Stimulated activated CD8-positive, alpha-beta memory T cell treated with anti-CD3 and anti-CD28 coated beads, Interleukin-7, amount 100 ng/mL, for 4 hours (primary cell): ENCODE measurements at regions not wholly inside any gene's neighbourhood (a gene's known extent, or its start where the extent isn't known, plus 50 kb on each side); places are given as distances from the start of the nearest gene placed in this dataset.

Source experiments
- DNase-seq, 2 donors: peaks; one replicate each; pipeline ENCODE4 v3.0.0-alpha.2; 2020; ENCODE audit warnings: low read depth in 2 of 2

DNA sequence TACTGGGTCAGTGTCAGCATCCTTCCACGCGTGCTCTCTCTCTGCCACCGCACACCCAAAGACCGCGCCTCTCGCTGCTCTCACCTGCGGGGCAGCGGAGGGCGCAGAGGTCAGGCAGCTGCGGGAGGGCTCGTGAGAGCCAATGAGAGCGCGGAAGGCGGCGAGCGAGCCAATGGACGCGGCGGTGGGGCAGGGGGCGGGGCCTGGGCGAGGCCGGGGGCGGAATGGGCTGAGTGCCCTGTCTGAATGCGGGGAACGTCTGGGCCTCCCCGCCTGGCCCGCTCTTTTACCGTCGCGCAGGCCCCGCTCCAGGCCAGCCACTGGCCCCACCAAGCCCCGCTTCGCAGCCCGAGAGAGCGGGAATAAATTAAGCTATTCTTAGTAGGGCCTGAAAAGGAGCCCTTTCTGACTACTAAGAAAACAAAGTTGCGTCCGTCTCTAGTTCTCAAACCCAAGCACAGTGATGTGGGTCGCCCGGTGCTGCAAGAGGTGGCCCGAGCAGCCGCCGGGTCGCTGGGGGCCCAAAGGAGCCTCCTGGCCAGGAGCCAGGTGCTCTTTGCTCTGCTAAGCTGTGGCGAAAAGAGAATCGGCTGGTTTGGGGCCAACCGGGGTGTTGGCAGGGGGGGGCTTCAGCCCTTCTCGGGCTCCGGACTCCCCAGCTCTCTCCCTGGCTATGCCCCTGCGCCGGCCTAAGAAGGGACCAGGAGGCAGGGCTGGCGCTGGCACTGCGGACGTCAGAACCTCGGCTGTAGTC is 81.1 kb upstream of the GLI2 start:
- no peak for DNase-seq

DNA sequence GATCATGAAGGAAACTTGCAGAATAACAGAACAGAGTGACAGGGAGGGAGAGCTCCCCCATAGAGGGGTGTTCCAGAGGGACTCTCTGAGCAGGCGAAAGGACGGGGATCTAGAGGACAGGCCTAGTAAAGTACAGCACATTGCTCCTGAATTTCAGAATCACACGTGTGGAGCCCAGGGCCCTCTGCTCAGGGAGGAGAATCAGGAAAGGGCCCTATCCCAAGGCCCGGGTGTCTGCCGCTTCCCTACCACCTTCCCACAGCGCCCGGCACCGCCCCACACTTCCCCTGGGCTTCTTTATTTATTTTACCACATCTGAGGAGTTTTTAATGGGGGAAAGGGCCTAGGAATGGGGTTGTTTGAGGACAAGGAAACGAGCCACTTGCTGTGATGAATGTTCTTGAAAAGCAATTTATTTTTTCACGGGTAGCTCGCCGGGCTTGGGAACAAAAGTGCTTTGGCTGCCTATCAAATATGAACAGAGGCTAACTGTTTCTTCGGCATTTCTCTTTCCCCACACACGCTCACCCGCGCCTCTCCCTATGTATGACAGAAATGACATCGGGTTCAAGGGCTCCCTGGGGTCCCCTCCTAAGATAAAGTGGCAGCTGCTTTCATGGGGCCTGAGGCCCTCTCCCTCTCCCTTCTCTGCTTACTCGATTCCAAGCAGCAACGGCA is 79.3 kb upstream of the GLI2 start:
- no peak for DNase-seq

DNA sequence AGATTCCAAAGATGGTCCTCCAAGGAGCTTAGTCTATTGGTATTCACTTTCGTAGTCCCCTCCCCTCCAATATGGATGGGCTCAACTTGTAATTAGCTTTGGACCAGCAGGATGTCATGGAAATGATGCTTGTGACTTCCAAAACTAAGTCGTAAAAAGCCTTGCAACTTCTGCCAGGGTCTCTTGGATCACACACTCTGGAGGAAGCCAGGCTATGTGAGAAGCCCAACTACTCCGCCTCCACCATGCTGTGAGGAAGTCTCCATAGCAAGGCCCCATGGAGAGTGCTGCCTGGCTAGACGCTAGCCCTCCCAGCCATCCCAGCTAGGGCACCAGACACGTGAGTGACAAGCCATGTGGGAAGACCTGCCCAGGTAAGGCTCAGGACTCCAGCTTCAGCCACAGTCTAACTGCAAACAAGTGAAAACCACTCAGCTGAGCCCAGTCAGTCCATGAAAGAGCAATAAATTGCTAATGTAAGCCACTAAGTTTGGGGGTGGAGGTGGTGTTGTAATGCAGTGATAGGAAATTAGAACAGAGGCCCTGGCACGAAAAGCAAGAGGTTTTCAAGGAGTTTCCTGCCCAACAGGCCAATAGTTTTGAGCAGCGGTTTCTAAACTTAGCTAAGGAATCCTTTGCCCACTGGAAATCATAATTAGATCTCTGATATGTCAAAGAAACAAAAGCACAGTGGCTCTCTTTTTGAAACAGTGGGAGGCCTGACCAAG is 77.5 kb upstream of the GLI2 start:
- DNase-seq: no peak

DNA sequence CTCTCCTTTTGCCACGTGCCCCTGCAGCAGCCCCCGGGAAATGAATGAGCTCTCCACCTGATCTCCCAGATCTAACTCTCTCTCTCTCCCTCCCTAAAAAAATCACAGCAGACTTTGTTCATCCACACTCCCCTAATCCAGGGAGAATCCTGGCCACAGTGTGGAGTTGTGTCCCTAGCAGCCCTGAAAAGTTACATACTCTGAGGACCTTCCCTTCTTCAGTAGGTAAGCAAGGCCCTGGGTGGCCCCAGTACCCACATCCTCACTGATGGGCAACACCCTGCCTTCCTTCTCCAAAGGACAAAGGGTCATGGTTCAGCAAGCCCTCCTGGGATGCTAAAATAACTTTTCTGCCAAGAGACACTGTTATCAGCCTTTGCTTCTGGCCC is 76.9 kb upstream of the GLI2 start:
- DNase-seq: no peak

DNA sequence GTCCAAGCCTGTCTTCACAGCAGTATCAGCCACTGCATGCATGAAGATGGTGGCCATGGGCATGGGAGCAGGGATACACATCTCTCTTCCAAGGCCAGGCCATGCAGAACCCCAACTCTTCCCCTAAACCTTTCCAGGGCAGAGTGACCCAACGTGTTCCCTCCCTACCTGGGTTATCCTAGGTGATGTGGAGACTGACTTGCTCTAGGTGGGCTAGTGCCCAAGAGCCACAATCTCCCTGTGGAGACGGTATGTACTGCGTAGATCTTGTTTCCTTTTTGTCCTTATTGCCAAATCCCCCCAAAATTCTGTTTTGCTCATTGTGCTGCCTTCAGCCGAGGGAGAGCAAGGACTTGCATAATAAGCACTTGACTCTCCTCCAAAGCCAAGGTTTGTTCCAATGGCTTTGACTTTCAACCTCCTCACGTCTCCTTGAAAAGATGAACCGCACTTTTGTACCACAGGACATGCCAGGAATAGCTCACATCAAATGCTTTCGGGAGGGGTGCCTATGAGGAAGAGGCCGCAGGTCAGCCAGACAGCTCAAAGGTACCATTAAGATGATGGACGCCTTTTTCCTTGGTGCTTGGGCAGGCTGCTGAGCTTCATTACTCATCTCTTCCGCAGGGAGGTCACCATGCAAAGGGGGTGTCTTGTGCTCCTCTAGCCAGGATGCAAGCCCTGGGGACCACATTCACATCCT is 76.2 kb upstream of the GLI2 start:
- no peak for DNase-seq

DNA sequence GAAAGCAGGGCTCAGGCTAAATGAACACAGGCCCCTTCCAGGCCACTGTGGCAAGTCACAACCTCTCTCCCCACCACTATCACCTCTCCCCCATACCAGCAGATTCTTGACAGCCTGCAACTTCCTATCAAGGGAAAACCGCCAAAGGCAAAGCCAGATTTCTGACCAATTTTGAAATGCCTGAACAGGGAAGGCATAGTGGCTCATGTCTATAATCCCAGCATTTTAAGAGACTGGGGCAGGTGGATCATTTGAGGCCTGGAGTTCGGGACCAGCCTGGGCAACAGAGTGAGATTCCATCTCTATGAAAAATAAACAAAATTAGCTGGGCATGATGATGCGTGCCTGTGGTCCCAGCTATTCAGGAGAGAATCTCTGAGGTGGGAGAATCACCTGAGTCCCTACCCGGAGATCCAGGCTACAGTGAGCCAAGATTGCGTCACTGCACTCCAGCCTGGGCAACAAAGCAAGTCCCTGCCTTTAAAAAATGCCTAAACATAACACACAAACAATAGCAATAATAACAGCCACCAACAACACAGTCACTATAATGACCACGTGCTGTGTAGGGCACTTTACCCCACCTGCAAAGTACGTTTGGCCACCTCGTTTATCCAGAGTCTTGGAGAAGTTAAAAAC is 75.5 kb upstream of the GLI2 start:
- no peak for DNase-seq

DNA sequence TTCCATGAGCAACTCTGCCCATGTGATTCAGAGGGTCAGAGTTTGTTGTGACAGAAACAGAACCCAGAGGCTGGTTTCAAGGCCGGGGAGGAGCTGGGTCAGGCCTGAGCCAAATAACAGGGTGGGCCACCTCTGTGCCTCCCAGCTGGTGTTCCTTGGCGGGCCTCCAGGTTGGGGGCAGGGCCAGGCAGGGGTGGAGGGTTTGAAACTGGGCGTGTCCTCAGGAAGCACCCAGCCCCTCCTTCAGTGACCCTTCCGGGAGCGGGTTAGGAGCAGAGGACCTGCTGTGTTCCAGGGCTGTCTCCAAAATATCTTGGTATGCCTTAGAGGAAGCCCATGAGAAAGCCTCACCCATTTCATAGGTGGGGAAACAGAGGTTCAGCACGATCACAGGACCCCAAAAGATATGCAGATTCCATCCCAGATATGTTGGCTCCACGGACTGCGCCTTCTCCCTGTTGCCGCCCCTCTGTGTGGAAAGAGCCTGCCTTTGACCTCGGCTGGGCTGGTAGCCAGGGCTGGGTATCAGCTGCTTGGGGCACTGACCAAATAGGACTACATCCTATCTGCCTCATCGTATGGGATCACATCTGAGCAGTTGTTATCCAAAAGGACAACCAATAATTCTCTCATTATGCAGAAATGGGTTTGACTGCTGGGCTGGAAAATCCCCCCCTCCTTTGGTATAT is 74.8 kb upstream of the GLI2 start:
- no peak for DNase-seq

DNA sequence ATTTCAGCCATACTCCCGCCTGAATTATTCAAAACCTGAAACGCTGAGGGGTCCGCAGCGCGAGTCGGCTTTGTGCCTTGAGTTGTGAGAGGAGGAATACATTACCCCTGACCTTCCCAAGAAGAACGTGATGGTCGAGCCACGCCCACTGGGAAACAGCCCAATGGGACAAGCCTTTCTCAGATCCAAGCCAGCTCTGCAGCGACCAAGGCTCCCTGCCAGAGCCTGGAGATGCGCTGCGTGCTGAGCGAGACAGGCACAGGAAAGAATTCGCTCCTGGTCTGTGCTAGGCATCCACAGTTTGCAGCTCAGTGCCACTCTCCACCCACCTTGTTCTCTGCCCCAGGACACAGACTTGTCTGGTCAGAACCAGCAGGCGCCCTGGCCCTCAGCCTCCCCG is 74.1 kb upstream of the GLI2 start:
- DNase-seq: no peak

DNA sequence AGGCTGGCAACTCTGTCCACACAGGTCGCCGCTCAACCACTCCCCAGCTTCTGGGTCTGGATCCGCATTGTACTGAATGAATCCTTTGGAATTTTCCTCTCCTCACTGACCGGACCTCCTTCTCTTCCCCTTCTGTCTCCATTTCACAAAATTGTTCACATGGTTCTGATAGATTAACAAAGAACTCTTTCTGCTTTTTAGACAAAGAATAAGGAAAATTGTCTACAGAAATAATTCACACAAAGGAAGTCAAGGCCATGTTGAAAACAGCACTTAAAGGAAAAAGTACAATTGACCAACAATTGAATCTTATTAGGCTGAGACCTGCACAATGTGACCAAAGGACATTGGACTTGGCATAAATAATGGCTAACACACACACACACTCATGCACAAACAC is 73.6 kb upstream of the GLI2 start:
- no peak for DNase-seq

DNA sequence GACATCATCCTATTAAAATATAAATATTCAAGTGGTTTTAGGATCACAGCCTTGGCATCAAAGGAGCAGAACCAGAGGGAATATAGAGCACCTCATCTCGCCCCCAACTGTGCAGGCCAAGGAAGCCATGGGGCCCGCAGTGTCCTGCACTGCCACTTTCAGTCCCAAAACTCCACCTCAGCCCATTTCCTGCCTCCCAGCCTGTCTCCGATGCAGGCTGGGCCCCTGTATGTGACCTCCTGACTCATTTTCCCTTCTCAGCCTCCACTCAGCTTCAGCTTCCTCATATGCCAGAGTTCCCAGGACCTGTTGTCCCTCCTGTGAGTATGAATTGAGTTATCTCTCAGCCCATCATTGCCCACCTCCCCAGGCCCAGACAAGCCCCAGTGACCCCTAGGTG is 72.9 kb upstream of the GLI2 start:
- DNase-seq: no peak

DNA sequence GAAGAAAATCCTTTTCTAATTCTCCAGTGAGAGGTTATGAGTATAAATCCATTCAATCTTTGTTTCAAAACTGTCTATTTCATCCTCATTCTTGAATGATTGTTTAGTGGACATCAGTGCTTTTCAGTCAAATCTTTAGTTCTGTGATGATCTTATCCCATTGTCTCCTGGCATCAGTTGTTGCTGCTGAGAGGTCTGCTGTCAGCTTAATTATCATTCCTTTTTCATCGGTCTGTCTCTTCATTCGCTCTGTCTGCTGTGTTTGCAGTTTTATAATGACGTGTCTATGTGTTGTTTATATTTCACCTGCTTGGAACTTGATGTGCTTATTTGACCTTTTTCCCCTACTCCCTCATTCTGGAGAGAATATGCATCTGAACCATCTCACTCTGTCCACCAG is 69.2 kb upstream of the GLI2 start:
- no peak for DNase-seq

DNA sequence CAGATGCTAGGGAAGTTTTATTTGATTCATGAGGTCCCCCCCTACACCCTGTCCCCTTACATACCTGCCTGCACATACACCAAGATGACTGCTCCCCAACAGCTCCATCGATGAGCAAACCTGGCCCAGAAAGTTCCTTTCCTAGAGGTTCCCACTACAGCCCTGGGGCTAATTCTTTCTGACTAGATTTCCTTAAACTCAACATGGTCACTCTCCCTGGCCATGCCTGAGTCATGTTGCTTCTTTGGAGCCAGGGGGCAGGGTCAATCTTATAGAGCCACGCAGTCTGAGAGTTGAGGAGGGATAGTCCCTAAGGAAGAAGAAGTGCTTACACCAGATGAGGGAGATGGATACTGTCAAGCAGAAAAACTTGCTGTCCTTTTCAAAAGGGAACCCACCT is 67.7 kb upstream of the GLI2 start:
- no peak for DNase-seq

DNA sequence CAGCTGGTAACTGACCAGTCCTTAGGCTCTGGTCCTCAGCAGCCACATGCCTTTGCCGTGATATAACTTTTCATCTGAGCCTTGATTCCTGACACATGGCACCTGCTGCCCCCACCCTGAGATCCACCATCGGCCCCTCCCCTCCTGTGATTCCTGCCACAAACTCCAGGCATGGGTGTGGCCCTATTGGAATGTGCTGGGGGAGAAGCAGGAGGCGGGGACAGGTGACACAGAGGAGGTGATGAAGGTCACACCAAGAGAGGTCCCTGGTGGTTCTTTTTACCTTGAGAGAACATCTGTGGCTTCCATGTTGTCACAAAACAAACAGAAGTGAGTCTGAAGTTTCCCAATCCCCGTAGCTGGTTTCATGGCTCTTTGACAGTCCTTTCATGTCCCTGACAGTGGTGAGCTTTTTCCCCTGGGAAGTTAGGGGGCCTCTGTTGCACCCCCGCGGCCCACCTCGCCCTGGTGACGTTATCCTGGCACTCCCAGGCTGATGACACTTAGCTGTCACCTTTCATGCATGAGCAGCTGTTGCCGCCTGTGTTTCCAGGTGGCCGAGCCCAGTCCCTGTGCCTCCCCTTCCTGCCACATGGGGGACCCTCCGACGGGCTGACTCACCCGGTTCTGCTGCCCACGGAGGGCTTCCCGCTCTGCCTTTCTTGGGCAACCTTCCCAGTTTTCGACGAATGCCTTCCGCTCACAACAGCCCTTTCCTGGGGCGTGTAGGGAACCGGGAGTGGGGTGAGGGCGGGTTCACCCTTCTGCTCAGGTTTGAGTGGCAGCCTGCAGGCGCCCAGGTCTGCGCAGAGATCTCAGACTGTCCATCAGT is 66.3 kb upstream of the GLI2 start:
- DNase-seq: no peak

DNA sequence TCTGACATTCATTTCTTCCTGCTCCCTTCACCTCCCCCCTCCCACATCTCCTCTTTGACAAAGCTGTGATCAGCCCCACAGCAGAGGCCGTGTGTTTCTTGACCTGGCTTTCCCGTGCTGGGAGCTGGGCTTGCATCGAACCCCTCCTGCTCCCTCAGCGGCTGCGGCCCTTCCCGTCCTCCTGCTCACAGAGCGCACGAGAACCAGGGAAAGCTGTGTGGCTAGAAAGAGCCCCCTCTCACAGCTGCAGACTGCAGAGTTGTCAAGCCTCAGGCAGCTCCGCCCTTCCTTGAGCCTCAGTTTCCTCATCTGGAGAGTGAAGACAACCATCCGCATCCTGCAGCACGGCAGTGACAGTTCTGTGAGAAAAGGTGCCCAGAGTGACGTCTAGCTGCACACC is 65.7 kb upstream of the GLI2 start:
- DNase-seq: no peak

DNA sequence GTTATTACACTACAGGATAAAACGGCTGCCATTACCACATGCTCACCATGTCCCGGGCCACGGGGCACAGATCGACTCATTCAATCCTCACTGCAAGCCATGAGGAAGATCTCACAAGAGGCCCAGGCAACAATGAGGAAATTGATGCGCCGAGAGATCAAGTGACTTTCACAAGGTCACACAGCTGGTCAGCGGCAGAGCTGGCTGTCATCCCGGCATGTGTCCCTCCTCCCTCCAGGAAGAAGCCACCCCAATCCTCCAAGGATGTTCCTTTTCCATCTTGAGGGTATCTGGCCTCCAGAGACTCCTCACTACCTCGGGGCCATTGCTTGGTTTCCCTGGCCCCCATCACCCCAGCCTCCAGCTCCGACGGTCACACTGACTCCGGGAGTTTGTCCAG is 65.3 kb upstream of the GLI2 start:
- DNase-seq: no peak

DNA sequence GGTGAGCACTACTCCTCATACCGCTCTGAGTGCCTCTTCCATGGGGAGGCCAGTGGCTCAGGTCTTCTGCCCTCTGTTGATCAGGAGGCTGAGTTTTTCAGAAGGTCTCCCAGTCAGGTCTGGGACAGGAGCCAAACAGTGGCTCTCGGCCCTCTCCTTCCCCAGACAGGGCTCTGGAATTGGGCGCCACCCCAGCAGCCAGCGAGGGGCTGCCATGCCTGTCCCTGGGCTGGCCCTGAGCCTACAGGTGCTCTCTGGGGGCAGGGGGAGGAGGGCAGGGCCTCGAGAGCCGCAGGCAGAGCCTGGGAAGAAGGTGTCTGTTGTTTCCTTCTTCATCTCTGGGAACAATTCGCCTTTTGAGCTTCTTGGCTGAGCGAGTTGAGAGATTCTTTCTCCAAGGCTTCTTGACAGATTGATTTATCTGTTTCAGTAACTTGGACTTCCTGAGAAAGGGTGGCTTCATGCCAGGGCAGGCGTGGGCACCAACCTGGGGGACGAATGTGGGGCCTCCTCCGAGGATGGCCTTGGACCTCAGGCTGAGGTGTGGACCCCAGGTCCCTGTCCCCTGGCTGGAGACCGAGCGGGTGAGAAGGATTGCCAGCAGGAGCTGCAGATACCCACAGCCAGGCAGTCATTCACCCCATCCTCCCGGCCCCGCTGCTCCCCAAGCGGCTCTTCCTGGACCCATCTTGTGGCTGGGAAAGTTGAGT is 64.7 kb upstream of the GLI2 start:
- DNase-seq: no peak

DNA sequence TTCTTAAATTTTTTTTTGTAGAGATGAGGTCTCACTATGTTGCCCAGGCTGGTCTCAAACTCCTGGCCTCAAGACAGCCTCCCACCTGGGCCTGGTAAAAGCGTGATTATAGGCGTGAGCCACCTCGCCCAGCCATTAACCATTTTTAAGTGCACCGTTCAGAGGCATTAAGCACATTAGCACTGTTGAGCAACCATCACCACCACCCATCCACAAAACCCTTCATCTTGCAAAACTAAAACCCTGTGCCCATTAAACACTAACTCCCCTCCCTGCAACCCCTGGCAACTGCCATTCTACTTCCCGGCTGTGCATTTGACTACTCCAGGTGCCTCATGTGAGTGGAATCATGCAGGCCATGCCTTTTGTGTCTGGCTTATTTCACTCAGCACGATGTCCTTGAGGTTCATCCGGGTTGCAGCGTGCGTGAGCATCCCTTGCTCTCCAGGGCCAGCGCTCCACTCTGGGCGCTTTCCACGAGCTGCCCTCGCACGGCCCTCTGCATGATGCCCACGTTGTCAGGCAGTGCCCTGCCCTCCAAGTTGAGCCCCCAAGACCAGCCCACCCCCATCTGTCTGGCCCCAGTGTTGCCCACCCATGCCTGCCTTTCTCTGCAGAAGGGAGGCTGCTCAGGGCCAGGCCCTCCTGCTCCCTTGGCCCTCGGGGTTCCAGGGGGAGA is 63.0 kb upstream of the GLI2 start:
- DNase-seq: no peak

DNA sequence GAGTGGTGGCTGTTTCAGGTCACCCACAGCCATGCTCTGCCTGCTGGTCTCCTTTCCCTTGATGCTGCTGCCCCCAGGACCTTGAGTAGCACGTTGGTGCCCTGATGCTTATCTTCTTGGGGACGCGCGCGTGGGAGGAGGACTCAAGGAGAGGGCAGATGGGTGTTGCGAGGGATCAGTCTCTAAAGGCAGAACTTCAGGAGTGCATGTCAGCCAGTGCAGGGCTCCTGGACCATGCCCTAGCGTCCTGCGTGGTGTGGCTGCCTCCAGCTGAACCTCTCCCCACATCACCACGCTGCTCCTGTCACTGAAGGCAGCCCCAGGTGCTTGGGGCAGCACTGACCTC is 62.5 kb upstream of the GLI2 start:
- DNase-seq: no peak

DNA sequence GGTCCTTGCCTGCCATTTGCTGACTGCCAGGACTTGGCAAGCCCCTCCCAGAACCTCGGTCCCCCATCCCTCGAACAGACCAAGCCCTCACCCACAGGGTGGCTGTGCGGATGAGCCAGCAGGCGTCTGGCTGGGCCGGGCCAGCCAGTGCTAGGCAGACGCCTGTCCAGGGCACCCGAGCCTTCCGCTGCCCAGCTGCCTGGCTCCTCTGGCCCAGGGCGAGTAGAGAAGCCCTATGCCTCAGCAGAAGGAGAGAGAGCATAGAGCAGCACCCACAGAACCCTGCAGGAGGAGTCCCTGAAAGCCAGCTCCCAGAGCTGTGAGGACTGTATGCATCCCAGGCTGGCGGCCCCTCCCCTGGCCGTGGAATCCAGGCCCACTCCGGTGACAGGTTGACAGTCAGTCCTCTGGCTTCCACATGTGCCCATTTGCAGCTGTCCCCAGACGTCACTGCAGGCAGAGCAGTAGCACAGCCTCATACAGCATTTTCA is 62.1 kb upstream of the GLI2 start:
- DNase-seq: no peak
